GM19023 (cell line): ENCODE measurements at regions not wholly inside any gene's neighbourhood (a gene's known extent, or its start where the extent isn't known, plus 50 kb on each side); places are given as distances from the start of the nearest gene placed in this dataset.

Experiments
- ATAC-seq: cut with Tn5 transposase; IDR thresholded peaks from one replicate; pipeline ENCODE4 v1.9.1; 2021; ENCODE audit warnings: mild to moderate bottlenecking, moderate library complexity; ENCODE audit not compliant: unreplicated experiment

GRCh38 chr5:135127439-135128240 lies 93.6 kb upstream of the PITX1 start:
- no peak for ATAC-seq

DNA sequence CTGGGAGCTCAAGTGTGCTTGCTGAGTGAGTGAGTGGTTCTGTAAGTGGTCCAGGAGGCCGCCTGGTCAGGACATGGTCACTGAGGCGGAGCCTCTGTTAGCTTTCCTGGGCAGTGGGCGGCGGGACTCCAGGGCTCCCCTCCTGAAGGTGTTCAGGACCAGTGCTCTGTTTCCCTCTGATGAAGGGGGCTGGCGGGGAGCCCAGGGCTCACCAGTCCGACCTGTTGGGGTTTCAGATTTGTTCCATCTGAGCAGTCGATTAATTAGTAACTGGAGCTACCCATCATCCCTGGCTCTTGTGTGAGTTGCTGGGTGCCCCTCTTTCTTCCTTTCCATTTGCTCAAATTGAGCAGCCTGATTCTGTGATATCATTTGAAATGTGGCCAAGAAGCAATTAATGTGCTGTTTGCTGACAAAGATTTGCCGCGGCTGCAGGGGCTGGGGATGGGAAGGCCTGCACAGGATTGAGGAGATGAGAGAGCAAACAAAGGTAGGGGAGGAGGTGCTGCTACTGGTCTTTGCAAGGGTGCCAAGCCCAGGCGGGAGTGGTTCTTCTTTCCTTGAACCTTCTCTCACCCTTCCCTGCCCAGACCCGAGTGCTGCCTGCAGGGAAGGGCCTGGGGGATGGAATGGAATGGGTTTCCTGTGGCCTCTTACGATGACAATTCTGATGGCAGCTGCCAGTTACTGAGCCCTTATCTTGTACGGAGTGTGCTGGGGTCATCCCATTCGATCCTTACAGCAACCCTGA lies 92.8 kb upstream of the PITX1 start:
- no peak for ATAC-seq

DNA sequence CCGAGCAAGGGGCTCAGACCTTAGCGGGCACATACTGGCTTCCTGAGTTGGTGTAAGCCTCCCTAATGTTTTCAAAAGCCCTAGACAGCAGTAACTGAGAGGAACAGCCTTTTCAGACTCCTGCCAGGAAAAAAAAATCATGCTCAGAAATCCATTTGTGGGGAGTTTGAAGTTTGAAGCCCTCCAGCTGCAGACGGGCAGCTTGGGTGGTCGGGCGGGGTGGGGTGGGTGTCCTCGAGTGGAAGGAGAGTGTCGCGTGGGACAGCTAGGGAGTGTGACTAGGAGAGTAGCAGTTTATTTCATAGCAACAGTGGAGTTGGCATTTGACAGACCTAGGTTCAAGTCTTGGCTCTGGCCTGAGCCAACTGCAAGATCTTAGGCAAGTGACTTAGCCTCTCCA lies 90.7 kb upstream of the PITX1 start:
- ATAC-seq, result no peak

- no peak for ATAC-seq
Observed at GRCh38 chr5:135124128-135124527, 90.1 kb upstream of the PITX1 start.

DNA sequence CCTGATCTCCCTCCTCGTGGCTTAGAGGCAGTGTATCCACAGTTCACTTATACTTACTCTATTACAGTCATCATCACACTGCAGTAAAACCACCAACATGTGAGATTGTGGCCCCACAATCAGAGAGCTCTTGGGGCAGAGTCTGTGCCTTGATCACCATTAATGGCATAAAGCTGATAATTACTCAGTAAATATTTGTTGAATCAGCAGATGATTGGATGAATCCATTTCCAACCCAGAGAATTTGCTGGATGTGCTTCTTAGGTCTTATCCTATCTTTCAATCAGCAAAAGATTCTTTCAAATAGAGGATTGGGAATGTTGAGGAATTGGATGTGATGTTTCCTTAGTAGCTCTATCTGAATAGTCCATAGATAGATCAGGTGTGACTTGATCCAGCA lies 88.8 kb upstream of the PITX1 start:
- no peak for ATAC-seq

GRCh38 chr5:135120951-135121350 lies 86.9 kb upstream of the PITX1 start:
- ATAC-seq, result no peak

DNA sequence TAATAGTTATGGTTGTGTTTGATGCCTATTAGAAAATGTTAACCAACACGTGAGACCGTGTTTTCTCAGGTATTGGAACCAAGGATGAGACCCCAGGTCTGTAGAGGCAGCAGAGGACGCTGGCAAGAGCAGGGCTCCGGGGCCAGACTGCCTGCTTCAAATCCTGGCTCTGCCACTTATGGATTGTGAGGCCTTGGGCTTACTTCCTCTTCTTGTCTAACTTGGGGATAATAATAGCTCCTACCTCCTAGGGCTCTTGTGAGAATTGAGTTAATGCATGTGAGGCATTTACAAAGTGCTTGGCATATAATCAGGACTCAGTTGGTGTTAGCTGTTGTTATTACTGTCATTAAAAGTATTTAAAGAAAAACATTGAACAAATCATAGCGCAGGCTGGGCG lies 85.5 kb upstream of the PITX1 start:
- ATAC-seq, result no peak

- no peak for ATAC-seq
Observed at GRCh38 chr5:135117590-135117989, 83.6 kb upstream of the PITX1 start.

GRCh38 chr5:135116160-135116561 lies 82.1 kb upstream of the PITX1 start:
- ATAC-seq, result no peak

GRCh38 chr5:135115591-135115990 lies 81.6 kb upstream of the PITX1 start:
- no peak for ATAC-seq

DNA sequence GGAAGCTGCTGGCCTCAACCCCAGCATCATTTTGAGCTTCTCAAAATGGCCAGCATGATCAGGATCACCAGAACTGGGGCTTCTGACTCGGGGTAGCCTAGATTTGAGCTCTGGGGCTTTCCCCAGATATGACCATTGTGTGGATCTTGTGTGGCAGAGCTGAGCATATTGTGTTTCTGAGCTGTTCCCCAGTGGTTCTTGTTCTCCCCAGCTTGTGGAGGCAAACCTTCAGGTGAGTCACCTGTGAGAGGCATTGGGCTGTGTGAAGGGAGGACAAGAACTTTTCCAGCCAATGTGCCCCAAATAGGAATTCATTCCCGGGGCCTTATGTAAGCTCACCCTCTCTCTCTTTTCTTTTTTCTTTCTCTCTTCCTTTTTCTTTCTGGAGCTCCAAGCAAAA lies 80.7 kb upstream of the PITX1 start:
- ATAC-seq, result no peak

DNA sequence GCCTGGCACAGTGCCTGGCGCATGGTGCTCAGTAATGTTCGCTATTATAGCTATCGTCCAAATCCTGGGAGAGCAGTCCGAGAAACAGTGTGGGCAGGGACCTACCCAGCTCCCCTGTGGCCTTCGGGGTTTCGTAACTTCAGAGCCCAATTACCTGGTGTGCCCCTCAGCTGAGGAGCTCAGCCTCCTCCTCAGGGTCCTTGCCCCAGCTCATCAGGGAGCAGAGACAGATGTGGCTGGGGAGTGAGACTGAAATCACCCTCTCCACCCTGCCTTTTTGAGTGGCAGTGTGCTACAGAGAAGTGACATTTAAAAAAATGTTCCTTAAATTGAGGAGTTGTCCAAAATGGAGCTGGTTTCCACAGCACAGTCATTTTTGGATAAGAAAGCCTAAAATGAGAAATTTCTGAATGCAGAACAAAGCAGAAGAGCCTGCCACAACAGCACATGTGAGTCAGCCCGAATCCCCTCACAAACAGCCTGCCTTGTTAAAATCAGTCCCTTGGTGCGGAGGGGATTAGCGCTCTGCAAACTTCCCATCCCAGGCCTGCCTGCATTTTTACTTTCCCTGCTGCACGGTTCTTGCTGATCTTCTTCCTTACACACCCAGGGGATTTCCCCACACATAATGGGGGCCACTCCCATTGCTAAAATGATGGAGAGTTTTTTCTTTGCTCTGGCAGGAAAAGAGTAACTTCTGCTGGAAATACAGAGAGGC lies 78.1 kb upstream of the PITX1 start:
- ATAC-seq, result no peak

GRCh38 chr5:135110785-135111596 lies 77.0 kb upstream of the PITX1 start:
- ATAC-seq, result no peak

DNA sequence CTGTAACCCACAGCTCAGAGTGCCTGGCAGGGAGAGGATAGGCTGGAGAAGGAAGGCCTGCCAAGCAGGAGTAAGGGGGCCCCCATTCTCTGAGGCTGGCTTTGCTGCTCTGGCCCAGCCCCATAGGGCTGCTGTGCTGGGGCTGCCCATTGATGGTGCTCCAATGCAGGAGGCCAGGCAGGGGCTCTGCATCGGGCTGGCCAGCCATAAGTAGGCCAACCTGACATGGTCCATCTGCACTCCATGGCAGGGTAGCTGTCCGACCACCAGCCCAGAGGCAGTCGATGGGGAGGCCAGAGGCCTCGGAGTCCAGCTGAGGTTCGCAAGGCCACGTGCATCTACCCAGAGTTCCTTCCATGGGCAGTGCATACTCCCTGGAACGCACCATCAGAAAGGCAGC lies 75.0 kb upstream of the PITX1 start:
- no peak for ATAC-seq

- no peak for ATAC-seq
Observed at GRCh38 chr5:135108569-135108968, 74.5 kb upstream of the PITX1 start.

DNA sequence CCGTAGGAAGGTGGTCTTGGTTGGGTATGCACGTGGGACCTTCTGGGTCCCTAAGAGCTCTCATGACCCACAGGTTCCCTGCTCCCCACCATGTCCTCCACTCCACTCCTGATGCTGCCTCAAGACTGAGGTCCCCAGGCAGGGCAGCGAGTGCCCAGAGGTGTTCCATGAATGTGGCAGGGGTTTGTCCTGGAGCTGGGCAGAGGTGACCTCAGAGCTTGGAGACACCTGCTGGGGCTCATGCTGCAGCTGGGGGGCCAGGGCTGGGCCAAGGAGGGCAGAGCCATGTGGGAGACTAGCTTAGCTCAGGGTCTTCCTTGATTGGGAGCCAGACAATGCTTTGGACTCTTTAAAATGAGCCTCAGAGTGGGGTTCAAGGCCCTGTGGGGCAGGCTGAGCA lies 74.0 kb upstream of the PITX1 start:
- ATAC-seq, result no peak

DNA sequence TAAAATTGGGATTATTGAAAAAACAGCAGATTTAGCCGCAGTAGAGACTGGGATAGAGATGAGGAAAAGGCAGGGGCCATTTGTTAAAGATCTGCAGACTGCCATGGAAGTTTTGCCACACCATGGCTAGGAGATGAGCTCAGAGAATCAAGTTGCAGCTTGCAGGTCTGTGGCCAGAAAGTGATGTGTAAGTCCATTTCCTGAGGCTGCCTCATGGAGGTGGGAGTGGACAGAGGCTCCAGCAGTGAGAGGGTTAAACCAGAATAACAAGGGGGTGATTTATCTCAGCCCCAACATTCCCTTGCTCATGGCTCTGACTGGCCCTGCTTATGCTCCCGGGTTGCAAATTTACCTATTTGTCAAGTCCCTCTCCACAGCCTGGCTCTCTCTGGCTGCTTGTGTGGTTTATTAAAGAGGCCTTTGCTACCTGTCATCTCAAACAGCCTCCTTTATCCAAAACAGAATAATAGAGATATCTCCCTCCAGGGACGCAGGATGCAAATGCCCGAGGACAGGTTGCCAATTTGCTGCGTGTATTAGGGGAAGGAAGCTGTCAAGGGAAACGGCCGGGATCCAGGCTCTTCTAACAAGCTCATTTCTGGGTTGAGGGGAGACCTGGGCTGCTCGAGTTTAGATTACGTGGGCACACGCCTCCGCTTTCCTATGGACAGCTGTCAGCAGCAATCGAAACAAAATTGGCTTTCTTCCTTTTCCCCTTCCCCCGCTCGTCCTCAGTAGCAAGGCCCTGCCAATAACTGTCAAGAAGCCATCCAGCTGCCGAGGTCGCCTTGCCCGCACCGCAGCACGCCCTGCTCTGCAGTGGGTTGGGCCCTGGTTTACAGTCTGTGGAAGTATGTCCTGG lies 72.8 kb upstream of the PITX1 start:
- no peak for ATAC-seq

DNA sequence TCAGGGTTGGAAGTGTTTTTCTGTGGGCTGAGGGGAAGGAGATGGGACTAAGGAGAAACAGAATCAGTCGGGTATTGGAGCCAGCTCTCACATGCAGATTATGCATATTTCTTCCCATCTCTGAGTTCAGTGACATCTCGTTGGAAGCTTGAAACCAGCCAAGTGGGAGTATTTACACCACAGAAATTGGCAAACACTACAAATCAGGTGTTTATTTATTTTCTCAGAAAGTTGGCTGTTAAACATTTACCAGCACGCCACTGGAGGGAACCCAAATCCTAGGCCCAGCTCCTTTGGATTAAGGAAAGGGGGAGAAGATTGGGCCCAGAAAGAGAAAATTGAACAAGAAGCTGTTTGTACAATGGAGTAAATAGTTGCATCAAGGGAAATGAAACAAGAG lies 72.1 kb upstream of the PITX1 start:
- no peak for ATAC-seq

DNA sequence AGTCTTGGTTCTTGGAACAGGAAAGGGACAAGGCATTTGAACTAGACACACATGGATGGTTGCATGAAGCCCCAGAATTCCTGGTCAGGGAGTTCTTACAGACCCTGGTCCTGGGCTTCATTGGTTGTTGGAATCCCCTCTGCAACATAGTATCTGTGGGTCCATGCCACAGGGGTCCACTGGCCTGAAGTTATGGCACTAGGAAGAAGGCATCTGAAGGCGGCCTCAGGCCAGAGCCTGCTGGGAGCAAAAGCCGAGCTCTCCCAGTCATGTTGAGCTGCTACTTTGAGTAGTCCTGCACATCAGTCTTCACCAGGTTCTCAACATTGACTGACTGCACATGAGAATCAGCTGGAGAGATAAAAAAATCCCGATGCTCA lies 71.1 kb upstream of the PITX1 start:
- ATAC-seq, result no peak

DNA sequence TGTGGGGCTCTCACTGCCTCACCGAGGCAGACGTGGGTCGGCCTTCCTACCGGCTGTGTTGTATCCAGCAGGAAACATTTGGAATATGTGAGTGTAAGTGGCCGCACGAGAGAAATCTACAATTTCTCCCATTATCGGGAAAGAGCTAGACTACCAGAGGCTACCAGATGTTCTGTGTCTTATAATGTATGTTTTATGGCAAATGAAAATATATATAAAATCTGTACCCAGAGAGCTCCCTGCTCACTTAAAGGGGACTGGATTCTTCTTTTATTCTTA lies 69.5 kb upstream of the PITX1 start:
- ATAC-seq, result no peak
